Stimulated activated memory B cell treated with anti-CD40 and anti-IgM and Interleukin-4, amounts not matched to agents 10 μg/mL and 1 μg/mL and 100 μg/mL, for 72 hours (primary cell): ENCODE measurements at regions not wholly inside any gene's neighbourhood (a gene's known extent, or its start where the extent isn't known, plus 50 kb on each side); places are given as distances from the start of the nearest gene placed in this dataset.

Experiments
- ATAC-seq: fragments of 150-1000 bp; cut with Tn5 transposase; 2 replicates; pipeline ENCODE4 v1.10.0; 2021
- H3K27ac Mint-ChIP-seq: one replicate; pipeline ENCODE4 v1.8.0; 2022; ENCODE audit warnings: mild to moderate bottlenecking, mixed read lengths
- H3K27me3 Mint-ChIP-seq: one replicate; pipeline ENCODE4 v1.8.0; 2022; ENCODE audit warnings: mixed read lengths
- H3K36me3 Mint-ChIP-seq: one replicate; pipeline ENCODE4 v1.8.0; 2022; ENCODE audit warnings: mixed read lengths
- H3K4me1 Mint-ChIP-seq: one replicate; pipeline ENCODE4 v1.8.0; 2022; ENCODE audit warnings: mixed read lengths
- H3K4me3 Mint-ChIP-seq: one replicate; pipeline ENCODE4 v1.8.0; 2022; ENCODE audit warnings: mild to moderate bottlenecking, moderate library complexity, mixed read lengths
- H3K9me3 Mint-ChIP-seq: one replicate; pipeline ENCODE4 v1.8.0; 2022; ENCODE audit warnings: mixed read lengths

DNA sequence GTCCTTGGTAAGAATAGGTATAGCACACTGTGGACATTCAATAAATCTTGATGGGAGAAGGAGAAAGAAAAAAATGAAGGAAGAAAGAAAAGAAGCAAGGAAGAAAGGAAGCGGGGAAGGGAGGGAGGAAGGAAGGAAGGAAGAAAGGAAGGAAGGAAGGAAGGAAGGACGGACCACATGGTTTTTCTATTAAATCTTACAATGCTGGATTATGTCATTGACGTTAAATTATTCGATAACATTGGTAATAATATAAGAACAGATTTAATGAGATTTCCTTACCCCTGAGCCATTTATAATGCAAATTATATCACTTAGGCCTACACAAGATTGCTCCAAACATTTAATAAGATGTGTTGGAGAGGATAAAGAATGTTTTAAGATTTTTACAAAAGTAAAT lies 124.9 kb upstream of the SYT1 start:
- Mint-ChIP-seq H3K36me3 (no peaks in the 10 kb centered on the region), H3K4me3 (no peak overlapping the region), H3K9me3 (no peaks in the 10 kb centered on the region), H3K27ac (no peak overlapping the region), H3K27me3 (no peaks in the 10 kb centered on the region), H3K4me1 (no peaks in the 10 kb centered on the region)
- no peak for ATAC-seq

GRCh38 chr12:78746001-78746400 lies 118.6 kb upstream of the SYT1 start:
- H3K36me3 Mint-ChIP-seq: no peaks in the 10 kb centered on the region
- no peak for ATAC-seq

DNA sequence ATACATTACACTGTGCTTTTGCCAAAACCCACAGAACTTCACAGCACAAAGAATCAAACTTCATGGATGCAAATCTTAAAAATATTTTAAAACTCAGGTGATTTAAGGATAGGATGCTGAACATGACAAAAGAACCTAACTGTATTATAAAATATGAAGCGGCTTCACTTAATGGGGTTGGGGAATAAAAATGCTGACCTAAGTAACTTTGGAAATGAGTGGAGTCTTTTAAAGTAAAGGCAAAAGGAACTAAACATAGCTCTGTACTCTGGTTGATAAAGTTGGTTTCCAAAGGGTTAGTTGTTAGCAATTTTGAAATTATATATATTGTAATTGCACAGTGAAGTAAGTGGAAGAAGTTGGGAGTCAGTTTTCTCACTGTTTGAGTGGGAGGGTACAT lies 111.5 kb upstream of the SYT1 start:
- no peaks in the 10 kb centered on the region for H3K27me3 Mint-ChIP-seq
- no peaks in the 10 kb centered on the region for H3K36me3 Mint-ChIP-seq
- H3K27ac Mint-ChIP-seq: no peak overlapping the region
- H3K9me3 Mint-ChIP-seq: peaks cover 3% of the 10 kb centered on the region
- no peak overlapping the region for H3K4me3 Mint-ChIP-seq
- H3K4me1 Mint-ChIP-seq: no peaks in the 10 kb centered on the region
- no peak for ATAC-seq

More at GRCh38 chr12:78746001-78746400, 118.6 kb upstream of the SYT1 start:
- Mint-ChIP-seq H3K4me3 (no peak overlapping the region), H3K4me1 (no peaks in the 10 kb centered on the region), H3K9me3 (peaks cover 3% of the 10 kb centered on the region), H3K27me3 (no peaks in the 10 kb centered on the region), H3K27ac (no peak overlapping the region)

- no peak for ATAC-seq
- H3K27me3 Mint-ChIP-seq: no peaks in the 10 kb centered on the region
- H3K27ac Mint-ChIP-seq: no peak overlapping the region
- H3K4me3 Mint-ChIP-seq: no peak overlapping the region
- H3K4me1 Mint-ChIP-seq: no peaks in the 10 kb centered on the region
- no peaks in the 10 kb centered on the region for H3K36me3 Mint-ChIP-seq
- H3K9me3 Mint-ChIP-seq: peaks cover 7% of the 10 kb centered on the region
Observed at GRCh38 chr12:78756936-78757335, 107.6 kb upstream of the SYT1 start.

DNA sequence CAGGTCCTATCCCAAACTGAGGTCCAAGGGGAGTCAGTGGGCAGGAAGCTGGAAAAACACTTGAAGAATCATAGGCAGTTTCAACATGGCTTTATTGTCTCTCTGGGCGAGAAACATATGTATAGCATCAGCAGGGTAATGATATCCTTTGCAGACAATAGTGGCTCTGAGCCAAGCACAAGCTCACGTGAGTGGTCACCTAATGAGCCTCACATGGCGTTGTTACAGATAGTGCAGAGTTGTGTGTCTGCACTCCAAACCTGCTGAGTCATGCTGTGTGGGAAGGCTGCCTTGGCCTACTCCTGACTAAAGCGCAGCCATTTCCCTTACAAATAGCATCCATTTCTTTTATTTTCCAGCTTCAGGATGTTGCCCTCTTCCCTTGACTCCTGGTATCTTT lies 105.2 kb upstream of the SYT1 start:
- ATAC-seq: no peak
- Mint-ChIP-seq H3K4me3 (no peak overlapping the region), H3K27me3 (no peaks in the 10 kb centered on the region), H3K4me1 (no peaks in the 10 kb centered on the region), H3K27ac (no peak overlapping the region), H3K36me3 (no peaks in the 10 kb centered on the region), H3K9me3 (peaks cover 7% of the 10 kb centered on the region)

DNA sequence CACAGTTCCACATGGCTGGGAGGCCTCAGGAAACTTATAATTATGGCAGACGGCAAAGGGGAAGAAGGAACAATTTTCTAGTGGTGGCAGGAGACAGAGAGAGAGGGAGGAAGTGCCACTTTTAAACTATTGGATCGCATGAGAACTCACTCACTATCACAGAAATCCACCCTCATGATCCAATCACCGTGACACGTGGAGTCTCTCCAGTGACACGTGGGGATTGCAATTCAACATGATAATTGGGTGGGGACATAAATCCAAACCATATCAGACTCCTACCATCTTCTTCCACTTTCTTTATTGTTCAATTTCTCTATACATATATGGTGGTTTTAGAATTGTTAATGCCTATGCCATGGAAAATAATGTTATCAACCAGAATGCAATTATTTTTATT lies 103.7 kb upstream of the SYT1 start:
- H3K4me3 Mint-ChIP-seq: no peak overlapping the region
- H3K27me3 Mint-ChIP-seq: no peaks in the 10 kb centered on the region
- H3K27ac Mint-ChIP-seq: no peak overlapping the region
- no peaks in the 10 kb centered on the region for H3K4me1 Mint-ChIP-seq
- no peaks in the 10 kb centered on the region for H3K36me3 Mint-ChIP-seq
- peaks cover 7% of the 10 kb centered on the region for H3K9me3 Mint-ChIP-seq
- ATAC-seq: no peak

DNA sequence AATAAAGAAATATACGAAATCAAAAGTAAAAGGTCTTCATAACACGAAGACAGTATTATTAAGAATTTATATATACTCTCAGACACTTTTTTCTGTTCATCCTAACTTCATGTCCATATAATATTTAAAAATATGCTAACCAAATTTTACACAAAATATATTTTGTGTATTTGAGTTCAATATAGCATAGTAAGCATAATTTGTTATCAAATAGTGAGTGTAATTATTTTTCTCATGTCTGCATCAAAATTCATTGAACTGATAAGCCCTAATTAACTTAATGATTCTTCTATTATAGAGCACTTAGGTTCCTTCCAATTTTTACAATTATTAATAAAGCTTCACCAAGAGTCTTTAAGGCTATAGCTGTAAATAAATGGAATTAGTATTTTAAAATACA lies 99.7 kb upstream of the SYT1 start:
- Mint-ChIP-seq H3K27ac (no peak overlapping the region), H3K4me1 (no peaks in the 10 kb centered on the region), H3K27me3 (no peaks in the 10 kb centered on the region), H3K9me3 (peaks cover 6% of the 10 kb centered on the region), H3K4me3 (no peak overlapping the region), H3K36me3 (no peaks in the 10 kb centered on the region)
- no peak for ATAC-seq

DNA sequence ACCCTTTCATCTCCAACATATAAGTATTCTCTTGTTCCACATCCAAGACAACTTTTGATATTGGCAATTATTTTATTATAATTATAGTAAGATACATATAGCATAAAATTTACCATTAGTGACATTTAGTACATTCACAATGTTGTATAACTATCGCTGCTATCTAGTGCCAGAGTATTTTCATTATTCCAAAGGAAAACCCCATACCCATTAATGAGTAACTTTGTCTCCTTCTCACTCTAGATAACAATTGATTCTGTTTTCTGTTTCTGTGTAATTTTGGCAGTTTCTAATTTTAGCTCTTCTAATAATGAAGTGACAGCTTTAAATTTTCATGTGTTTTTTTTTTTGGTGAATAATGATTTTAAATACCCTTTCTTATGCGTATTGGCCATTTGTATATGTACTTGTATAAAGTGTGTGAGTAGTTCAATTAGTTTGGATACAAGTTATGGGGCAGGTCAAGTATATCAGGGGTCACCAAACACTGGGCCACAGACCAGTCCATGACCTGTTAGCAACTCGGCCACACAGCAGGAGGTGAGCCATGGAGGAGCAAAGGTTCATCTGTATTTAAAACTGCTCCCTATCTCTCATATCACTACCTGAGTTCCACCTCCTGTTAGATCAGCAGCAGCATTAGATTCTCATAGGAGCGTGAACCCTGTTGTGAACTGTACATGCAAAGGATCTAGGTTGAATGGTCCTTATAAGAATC lies 97.2 kb upstream of the SYT1 start:
- Mint-ChIP-seq H3K27me3 (no peaks in the 10 kb centered on the region), H3K4me1 (no peaks in the 10 kb centered on the region), H3K4me3 (no peak overlapping the region), H3K27ac (no peak overlapping the region), H3K36me3 (no peaks in the 10 kb centered on the region), H3K9me3 (peaks cover 3% of the 10 kb centered on the region)
- no peak for ATAC-seq

DNA sequence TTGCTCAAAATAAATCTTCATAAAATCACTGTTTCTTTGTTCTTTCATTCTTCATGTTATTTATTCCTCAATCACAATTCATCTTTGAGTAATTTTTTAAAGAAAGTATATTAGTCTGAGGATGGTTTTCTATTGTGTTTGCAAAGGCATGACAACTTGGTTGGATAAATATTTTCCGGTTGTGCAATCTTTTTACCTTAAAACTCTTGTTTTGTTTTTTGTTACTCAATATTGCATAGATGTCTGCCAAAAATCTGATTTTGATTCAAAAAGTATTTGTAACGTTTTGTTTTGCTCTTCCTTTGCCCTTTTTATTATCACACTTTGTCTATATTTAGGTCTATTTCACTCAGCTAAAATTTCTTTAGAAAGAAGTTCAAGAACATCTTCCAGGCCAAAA lies 86.2 kb upstream of the SYT1 start:
- Mint-ChIP-seq H3K36me3 (no peaks in the 10 kb centered on the region), H3K4me3 (no peak overlapping the region), H3K4me1 (no peaks in the 10 kb centered on the region), H3K27ac (no peak overlapping the region), H3K9me3 (no peaks in the 10 kb centered on the region), H3K27me3 (no peaks in the 10 kb centered on the region)
- ATAC-seq: no peak

GRCh38 chr12:78787576-78787975 lies 77.0 kb upstream of the SYT1 start:
- H3K27me3 Mint-ChIP-seq: no peaks in the 10 kb centered on the region
- no peaks in the 10 kb centered on the region for H3K36me3 Mint-ChIP-seq

DNA sequence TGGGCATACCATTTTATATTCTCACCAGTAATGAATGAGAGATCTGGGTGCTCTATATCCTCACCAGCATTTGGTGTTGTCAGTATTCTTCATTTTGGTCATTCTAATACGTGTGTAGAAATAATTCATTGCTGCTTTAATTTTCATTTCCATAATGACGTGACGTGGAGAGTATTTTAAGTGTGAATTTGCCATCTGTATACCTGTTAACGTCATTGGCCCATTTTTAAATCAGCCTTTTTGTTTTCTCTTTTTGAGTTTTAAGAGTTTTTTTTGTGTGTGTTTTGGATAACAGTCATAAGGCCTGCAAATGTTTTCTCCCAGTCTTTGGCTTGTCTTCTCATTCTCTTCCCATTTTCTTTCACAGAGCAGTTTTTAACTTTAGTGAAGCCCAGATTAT lies 74.4 kb upstream of the SYT1 start:
- Mint-ChIP-seq H3K4me1 (no peaks in the 10 kb centered on the region), H3K27ac (no peak overlapping the region), H3K36me3 (no peaks in the 10 kb centered on the region), H3K9me3 (peaks cover 3% of the 10 kb centered on the region), H3K27me3 (no peaks in the 10 kb centered on the region), H3K4me3 (no peak overlapping the region)
- no peak for ATAC-seq

More at GRCh38 chr12:78787576-78787975, 77.0 kb upstream of the SYT1 start:
- H3K4me1 Mint-ChIP-seq: no peaks in the 10 kb centered on the region
- H3K9me3 Mint-ChIP-seq: peaks cover 3% of the 10 kb centered on the region
- no peak for ATAC-seq
- H3K4me3 Mint-ChIP-seq: no peak overlapping the region
- H3K27ac Mint-ChIP-seq: no peak overlapping the region

GRCh38 chr12:78792052-78792698 lies 72.4 kb upstream of the SYT1 start:
- no peaks in the 10 kb centered on the region for H3K4me1 Mint-ChIP-seq
- H3K27me3 Mint-ChIP-seq: no peaks in the 10 kb centered on the region
- no peak for ATAC-seq
- H3K27ac Mint-ChIP-seq: no peak overlapping the region
- H3K4me3 Mint-ChIP-seq: no peak overlapping the region
- peaks cover 3% of the 10 kb centered on the region for H3K9me3 Mint-ChIP-seq
- H3K36me3 Mint-ChIP-seq: no peaks in the 10 kb centered on the region

- H3K4me1 Mint-ChIP-seq: no peaks in the 10 kb centered on the region
- no peaks in the 10 kb centered on the region for H3K27me3 Mint-ChIP-seq
- no peak for ATAC-seq
- H3K4me3 Mint-ChIP-seq: no peak overlapping the region
- no peak overlapping the region for H3K27ac Mint-ChIP-seq
- H3K9me3 Mint-ChIP-seq: peaks cover 3% of the 10 kb centered on the region
- no peaks in the 10 kb centered on the region for H3K36me3 Mint-ChIP-seq
Observed at GRCh38 chr12:78793491-78793890, 71.1 kb upstream of the SYT1 start.

GRCh38 chr12:78793982-78794381 lies 70.6 kb upstream of the SYT1 start:
- Mint-ChIP-seq H3K36me3 (no peaks in the 10 kb centered on the region), H3K9me3 (peaks cover 3% of the 10 kb centered on the region), H3K27ac (no peak overlapping the region), H3K4me1 (no peaks in the 10 kb centered on the region), H3K4me3 (no peak overlapping the region), H3K27me3 (no peaks in the 10 kb centered on the region)
- no peak for ATAC-seq

GRCh38 chr12:78795934-78796445 lies 68.6 kb upstream of the SYT1 start:
- no peak overlapping the region for H3K4me3 Mint-ChIP-seq
- H3K36me3 Mint-ChIP-seq: no peaks in the 10 kb centered on the region
- ATAC-seq: no peak
- H3K9me3 Mint-ChIP-seq: no peaks in the 10 kb centered on the region
- H3K27ac Mint-ChIP-seq: no peak overlapping the region
- H3K27me3 Mint-ChIP-seq: no peaks in the 10 kb centered on the region
- H3K4me1 Mint-ChIP-seq: no peaks in the 10 kb centered on the region
